ENCODE measurements at regions not wholly inside any gene's neighbourhood (a gene's known extent, or its start where the extent isn't known, plus 50 kb on each side); places are given as distances from the start of the nearest gene placed in this dataset.

- TF ChIP-seq POLR2AphosphoS5 (IDR thresholded peaks at IDR 0.05) = no peak
- no peak for TF ChIP-seq CTCF (IDR thresholded peaks at IDR 0.05)
- TF ChIP-seq POLR2A (IDR thresholded peaks at IDR 0.05) = no peak
Observed at GRCh38 chr2:137769406-137769805, 194.9 kb upstream of the HNMT start.

Measured in breast epithelium (tissue), 3 donors.